ENCODE measurements at regions not wholly inside any gene's neighbourhood (a gene's known extent, or its start where the extent isn't known, plus 50 kb on each side); places are given as distances from the start of the nearest gene placed in this dataset.

GRCh38 chr9:23532282-23532681 lies 293.8 kb downstream of the ELAVL2 start:
- Histone ChIP-seq H3K4me1 (ENCODE audit: control insufficient read depth, extremely low read depth, insufficient read depth, low read length) (no peaks in the 10 kb centered on the region), H3K9ac (ENCODE audit: control insufficient read depth, extremely low read depth, insufficient read depth, low read length) (no peak overlapping the region), H3K27ac (ENCODE audit: control insufficient read depth, insufficient read depth, low read length) (no peak overlapping the region), H3K36me3 (ENCODE audit: control insufficient read depth in 2 of 2, extremely low read depth in 1 of 2, insufficient read depth in 2 of 2, low read length in 2 of 2) (no peaks in the 10 kb centered on the region), H3K9me3 (ENCODE audit: control insufficient read depth, low read depth, low read length) (no peaks in the 10 kb centered on the region), H3K27me3 (ENCODE audit: control insufficient read depth, extremely low read depth, insufficient read depth, low read length) (no peaks in the 10 kb centered on the region), H3K79me2 (ENCODE audit: control insufficient read depth, insufficient read depth, low read length) (no peaks in the 10 kb centered on the region), H2AFZ (ENCODE audit: control insufficient read depth, low read length) (no peak overlapping the region), H4K20me1 (ENCODE audit: control insufficient read depth, extremely low read depth, insufficient read depth, low read length) (no peaks in the 10 kb centered on the region), H3K4me3 (ENCODE audit: control insufficient read depth in 2 of 3, extremely low read depth in 1 of 3, insufficient read depth in 2 of 3, low read depth in 1 of 3, low read length in 3 of 3) (no peak overlapping the region), H3K9me1 (ENCODE audit: control insufficient read depth, extremely low read depth, insufficient read depth, low read length) (no peaks in the 10 kb centered on the region), H3K4me2 (ENCODE audit: control insufficient read depth, extremely low read depth, insufficient read depth, low read depth, low read length) (no peak overlapping the region)
- dilution Hi-C loops (cut with MboI; ENCODE audit: extremely low pct_ligation_motif_present, low sequenced_read_pairs), result no loop called here
- FAIRE-seq (no peak), DNase-seq (ENCODE audit: low read depth, low spot score) (no peak)
- TF ChIP-seq CTCF (optimal IDR thresholded peaks at IDR 0.05 in 1 of 3, IDR thresholded peaks at IDR 0.05 in 1 of 3, conservative IDR thresholded peaks at IDR 0.05 in 1 of 3; ENCODE audit: extremely low read depth in 1 of 3, insufficient read depth in 2 of 3, low read length in 3 of 3), result no peak
- no peak for TF ChIP-seq EZH2 (IDR thresholded peaks at IDR 0.05; ENCODE audit: low read length)

- H3K27ac ChIP-seq (ENCODE audit: control insufficient read depth, insufficient read depth, low read length), result no peak overlapping the region
- no peaks in the 10 kb centered on the region for H3K9me1 ChIP-seq (ENCODE audit: control insufficient read depth, extremely low read depth, insufficient read depth, low read length)
- no peaks in the 10 kb centered on the region for H3K27me3 ChIP-seq (ENCODE audit: control insufficient read depth, extremely low read depth, insufficient read depth, low read length)
- peak overlapping the region; percentile 3 for H3K4me2 ChIP-seq (ENCODE audit: control insufficient read depth, extremely low read depth, insufficient read depth, low read depth, low read length)
- TF ChIP-seq CTCF (optimal IDR thresholded peaks at IDR 0.05 in 1 of 3, IDR thresholded peaks at IDR 0.05 in 1 of 3, conservative IDR thresholded peaks at IDR 0.05 in 1 of 3; ENCODE audit: extremely low read depth in 1 of 3, insufficient read depth in 2 of 3, low read length in 3 of 3) (no peak), EZH2 (IDR thresholded peaks at IDR 0.05; ENCODE audit: low read length) (no peak)
- peaks cover 5% of the 10 kb centered on the region for H3K4me1 ChIP-seq (ENCODE audit: control insufficient read depth, extremely low read depth, insufficient read depth, low read length)
- FAIRE-seq (peak; percentile 17), DNase-seq (ENCODE audit: low read depth, low spot score) (no peak)
- no peaks in the 10 kb centered on the region for H3K79me2 ChIP-seq (ENCODE audit: control insufficient read depth, insufficient read depth, low read length)
- H3K9me3 ChIP-seq (ENCODE audit: control insufficient read depth, low read depth, low read length), result no peaks in the 10 kb centered on the region
- H3K36me3 ChIP-seq (ENCODE audit: control insufficient read depth in 2 of 2, extremely low read depth in 1 of 2, insufficient read depth in 2 of 2, low read length in 2 of 2), result no peaks in the 10 kb centered on the region
- no peak overlapping the region for H3K9ac ChIP-seq (ENCODE audit: control insufficient read depth, extremely low read depth, insufficient read depth, low read length)
- no peaks in the 10 kb centered on the region for H4K20me1 ChIP-seq (ENCODE audit: control insufficient read depth, extremely low read depth, insufficient read depth, low read length)
- H2AFZ ChIP-seq (ENCODE audit: control insufficient read depth, low read length), result no peak overlapping the region
- H3K4me3 ChIP-seq (ENCODE audit: control insufficient read depth in 2 of 3, extremely low read depth in 1 of 3, insufficient read depth in 2 of 3, low read depth in 1 of 3, low read length in 3 of 3), result no peak overlapping the region
- dilution Hi-C loops (cut with MboI; ENCODE audit: extremely low pct_ligation_motif_present, low sequenced_read_pairs), result no loop called here
These were observed 288.6 kb downstream of the ELAVL2 start for GRCh38 chr9:23537192-23538066.
